ENCODE measurements at regions not wholly inside any gene's neighbourhood (a gene's known extent, or its start where the extent isn't known, plus 50 kb on each side); places are given as distances from the start of the nearest gene placed in this dataset.

GRCh38 chr10:36624551-36625100 lies 500.8 kb upstream of the ANKRD30A start:
- ATAC-seq (no peak), DNase-seq (no peak)
- Histone ChIP-seq H3K27me3 (no peaks in the 10 kb centered on the region), H3K9me3 (no peaks in the 10 kb centered on the region), H3K4me1 (no peaks in the 10 kb centered on the region), H3K4me3 (no peak overlapping the region), H3K27ac (no peak overlapping the region), H3K36me3 (no peaks in the 10 kb centered on the region)
- in situ Hi-C loops (cut with MboI; ENCODE audit: low sequenced_read_pairs in 4 of 4) (no loop called here), intact Hi-C loops (cut with DNase I; ENCODE audit: low total_unique reads) (no loop called here)
- no peak for TF ChIP-seq CTCF (IDR thresholded peaks at IDR 0.05 in 4 of 5, conservative IDR thresholded peaks at IDR 0.05 in 1 of 5)

DNA sequence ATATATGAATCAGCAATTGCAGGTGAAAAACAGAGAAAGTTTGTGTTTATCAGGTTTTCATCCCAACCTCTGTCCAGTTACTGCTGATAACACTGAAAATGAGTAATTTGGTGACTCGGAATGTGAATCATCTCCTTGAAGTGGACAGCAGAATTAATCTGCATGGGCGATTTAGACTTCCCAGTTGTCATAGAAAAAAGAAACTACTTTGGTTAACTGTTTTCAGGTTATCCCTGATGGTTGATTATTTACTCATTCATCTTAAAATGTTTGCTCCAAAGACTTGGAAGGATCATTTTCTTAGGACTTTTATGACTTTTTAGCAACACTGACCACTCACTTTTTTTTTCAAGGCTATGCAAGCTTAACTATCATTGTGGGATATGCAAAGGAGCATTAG lies 504.1 kb upstream of the ANKRD30A start:
- intact Hi-C loops (cut with DNase I; ENCODE audit: low total_unique reads), result no loop called here
- H3K36me3 ChIP-seq, result no peaks in the 10 kb centered on the region
- no peak overlapping the region for H3K4me3 ChIP-seq
- TF ChIP-seq POLR2A (IDR thresholded peaks at IDR 0.05) (no peak), CTCF (IDR thresholded peaks at IDR 0.05 in 4 of 5, conservative IDR thresholded peaks at IDR 0.05 in 1 of 5) (no peak)
- in situ Hi-C loops (cut with MboI; ENCODE audit: low sequenced_read_pairs in 4 of 4), result no loop called here
- ATAC-seq (no peak), DNase-seq (no peak)
- H3K9me3 ChIP-seq, result no peaks in the 10 kb centered on the region
- H3K4me1 ChIP-seq, result no peaks in the 10 kb centered on the region
- no peak overlapping the region for H3K27ac ChIP-seq
- no peaks in the 10 kb centered on the region for H3K27me3 ChIP-seq

- ATAC-seq (no peak), DNase-seq (no peak)
- in situ Hi-C loops (cut with MboI; ENCODE audit: low sequenced_read_pairs in 4 of 4), result no loop called here
- no peak overlapping the region for H3K4me3 ChIP-seq
- no peaks in the 10 kb centered on the region for H3K4me1 ChIP-seq
- H3K27ac ChIP-seq, result no peak overlapping the region
- H3K27me3 ChIP-seq, result no peaks in the 10 kb centered on the region
- intact Hi-C loops (cut with DNase I; ENCODE audit: low total_unique reads), result no loop called here
- TF ChIP-seq CTCF (IDR thresholded peaks at IDR 0.05 in 4 of 5, conservative IDR thresholded peaks at IDR 0.05 in 1 of 5) (no peak), POLR2A (IDR thresholded peaks at IDR 0.05) (no peak)
- H3K9me3 ChIP-seq, result no peaks in the 10 kb centered on the region
- H3K36me3 ChIP-seq, result no peaks in the 10 kb centered on the region
Measured at GRCh38 chr10:36612436-36612835, 513.0 kb upstream of the ANKRD30A start.

DNA sequence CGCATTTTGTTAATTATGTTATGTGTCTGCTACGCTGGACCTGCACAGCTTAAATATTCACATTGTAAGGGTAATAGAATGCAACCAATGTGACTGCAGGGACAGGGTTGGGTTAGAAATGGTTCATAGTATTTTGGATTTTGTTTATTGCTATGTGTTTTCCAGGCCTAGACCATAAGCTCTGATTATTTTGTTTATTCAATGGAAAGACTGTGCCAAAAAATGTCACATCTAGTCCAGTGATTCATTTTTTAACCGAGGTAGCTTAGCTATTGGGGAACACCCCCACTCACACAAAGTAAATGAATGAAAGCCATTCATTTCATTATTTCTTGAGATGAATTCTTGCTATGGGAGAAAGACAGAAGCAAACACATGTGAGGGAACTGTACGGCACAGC lies 516.5 kb upstream of the ANKRD30A start:
- no peak for DNase-seq
- H3K4me1 ChIP-seq, result no peaks in the 10 kb centered on the region
- H3K36me3 ChIP-seq, result no peaks in the 10 kb centered on the region
- intact Hi-C loops (cut with DNase I; ENCODE audit: low total_unique reads) (no loop called here), in situ Hi-C loops (cut with MboI; ENCODE audit: low sequenced_read_pairs in 4 of 4) (no loop called here)
- no peak for ATAC-seq
- H3K9me3 ChIP-seq, result no peaks in the 10 kb centered on the region
- no peak overlapping the region for H3K4me3 ChIP-seq
- TF ChIP-seq POLR2A (IDR thresholded peaks at IDR 0.05) (no peak), CTCF (IDR thresholded peaks at IDR 0.05 in 4 of 5, conservative IDR thresholded peaks at IDR 0.05 in 1 of 5) (no peak)
- H3K27ac ChIP-seq, result no peak overlapping the region
- no peaks in the 10 kb centered on the region for H3K27me3 ChIP-seq

DNA sequence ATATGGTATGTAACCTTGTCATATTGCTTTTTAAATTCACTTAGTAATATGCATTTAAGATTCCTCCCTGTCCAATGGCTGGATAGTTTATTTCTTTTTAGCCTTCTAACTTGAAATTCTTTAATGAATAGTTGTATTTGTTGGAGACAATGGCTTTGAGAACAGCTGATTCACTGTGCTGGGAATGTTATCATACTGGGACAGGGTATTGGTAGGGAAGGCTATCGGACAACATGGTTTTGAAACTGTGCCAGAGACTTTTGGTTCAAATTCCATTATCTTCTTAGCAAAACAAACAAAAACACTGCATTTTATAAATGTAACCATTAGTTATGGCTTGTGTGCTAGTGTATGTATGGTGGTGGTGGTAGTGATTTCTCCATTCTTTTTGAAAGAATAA lies 517.1 kb upstream of the ANKRD30A start:
- DNase-seq (no peak), ATAC-seq (no peak)
- Histone ChIP-seq H3K4me1 (no peaks in the 10 kb centered on the region), H3K36me3 (no peaks in the 10 kb centered on the region), H3K4me3 (no peak overlapping the region), H3K9me3 (no peaks in the 10 kb centered on the region), H3K27ac (no peak overlapping the region), H3K27me3 (no peaks in the 10 kb centered on the region)
- in situ Hi-C loops (cut with MboI; ENCODE audit: low sequenced_read_pairs in 4 of 4), result no loop called here
- no peak for TF ChIP-seq POLR2A (IDR thresholded peaks at IDR 0.05)
- no peak for TF ChIP-seq CTCF (IDR thresholded peaks at IDR 0.05 in 4 of 5, conservative IDR thresholded peaks at IDR 0.05 in 1 of 5)
- intact Hi-C loops (cut with DNase I; ENCODE audit: low total_unique reads), result no loop called here

All from gastrocnemius medialis (tissue), 4 donors.